ENCODE measurements at regions not wholly inside any gene's neighbourhood (a gene's known extent, or its start where the extent isn't known, plus 50 kb on each side); places are given as distances from the start of the nearest gene placed in this dataset.

DNA sequence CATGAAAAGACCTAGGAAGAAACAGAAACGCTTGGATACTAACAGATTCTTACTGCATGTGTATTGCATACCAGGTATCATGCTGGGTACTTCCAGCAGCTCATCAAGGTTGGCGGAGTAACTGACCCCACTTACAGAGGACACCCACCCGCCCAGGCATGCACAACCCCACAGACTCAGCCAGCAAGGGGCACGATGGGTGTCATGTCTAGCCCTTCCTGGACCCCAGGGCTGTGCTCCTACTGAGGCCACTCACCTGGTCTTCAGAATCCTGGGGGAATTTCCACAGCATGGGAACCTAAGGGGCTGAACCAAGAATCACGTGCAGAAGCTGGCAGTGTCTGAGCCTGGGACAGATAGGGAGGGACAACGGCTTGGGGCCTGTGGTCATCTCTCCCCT, 134.1 kb upstream of the ZNF32 start:
- TF ChIP-seq PPARA (CRISPR knock-in tag; IDR thresholded peaks at IDR 0.05; ENCODE audit: borderline replicate concordance) (no peak), SNAI2 (CRISPR knock-in tag; IDR thresholded peaks at IDR 0.05) (no peak), ARNTL (CRISPR knock-in tag; IDR thresholded peaks at IDR 0.05; ENCODE audit: borderline replicate concordance, low read depth) (no peak), ZFP3 (CRISPR knock-in tag; IDR thresholded peaks at IDR 0.05) (no peak), BACH2 (CRISPR knock-in tag; IDR thresholded peaks at IDR 0.05; ENCODE audit: borderline replicate concordance) (no peak), TCF4 (CRISPR knock-in tag; IDR thresholded peaks at IDR 0.05; ENCODE audit: borderline replicate concordance) (no peak), OSR1 (CRISPR knock-in tag; IDR thresholded peaks at IDR 0.05) (no peak), RARB (CRISPR knock-in tag; IDR thresholded peaks at IDR 0.05) (no peak)
- TF ChIP-seq, protein P1, sequence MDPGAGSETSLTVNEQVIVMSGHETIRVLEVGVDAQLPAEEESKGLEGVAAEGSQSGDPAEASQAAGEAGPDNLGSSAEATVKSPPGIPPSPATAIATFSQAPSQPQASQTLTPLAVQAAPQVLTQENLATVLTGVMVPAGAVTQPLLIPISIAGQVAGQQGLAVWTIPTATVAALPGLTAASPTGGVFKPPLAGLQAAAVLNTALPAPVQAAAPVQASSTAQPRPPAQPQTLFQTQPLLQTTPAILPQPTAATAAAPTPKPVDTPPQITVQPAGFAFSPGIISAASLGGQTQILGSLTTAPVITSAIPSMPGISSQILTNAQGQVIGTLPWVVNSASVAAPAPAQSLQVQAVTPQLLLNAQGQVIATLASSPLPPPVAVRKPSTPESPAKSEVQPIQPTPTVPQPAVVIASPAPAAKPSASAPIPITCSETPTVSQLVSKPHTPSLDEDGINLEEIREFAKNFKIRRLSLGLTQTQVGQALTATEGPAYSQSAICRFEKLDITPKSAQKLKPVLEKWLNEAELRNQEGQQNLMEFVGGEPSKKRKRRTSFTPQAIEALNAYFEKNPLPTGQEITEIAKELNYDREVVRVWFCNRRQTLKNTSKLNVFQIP (CRISPR knock-in tag; IDR thresholded peaks at IDR 0.05; ENCODE audit: borderline replicate concordance, low read depth), result no peak
- TF ChIP-seq, protein P2, sequence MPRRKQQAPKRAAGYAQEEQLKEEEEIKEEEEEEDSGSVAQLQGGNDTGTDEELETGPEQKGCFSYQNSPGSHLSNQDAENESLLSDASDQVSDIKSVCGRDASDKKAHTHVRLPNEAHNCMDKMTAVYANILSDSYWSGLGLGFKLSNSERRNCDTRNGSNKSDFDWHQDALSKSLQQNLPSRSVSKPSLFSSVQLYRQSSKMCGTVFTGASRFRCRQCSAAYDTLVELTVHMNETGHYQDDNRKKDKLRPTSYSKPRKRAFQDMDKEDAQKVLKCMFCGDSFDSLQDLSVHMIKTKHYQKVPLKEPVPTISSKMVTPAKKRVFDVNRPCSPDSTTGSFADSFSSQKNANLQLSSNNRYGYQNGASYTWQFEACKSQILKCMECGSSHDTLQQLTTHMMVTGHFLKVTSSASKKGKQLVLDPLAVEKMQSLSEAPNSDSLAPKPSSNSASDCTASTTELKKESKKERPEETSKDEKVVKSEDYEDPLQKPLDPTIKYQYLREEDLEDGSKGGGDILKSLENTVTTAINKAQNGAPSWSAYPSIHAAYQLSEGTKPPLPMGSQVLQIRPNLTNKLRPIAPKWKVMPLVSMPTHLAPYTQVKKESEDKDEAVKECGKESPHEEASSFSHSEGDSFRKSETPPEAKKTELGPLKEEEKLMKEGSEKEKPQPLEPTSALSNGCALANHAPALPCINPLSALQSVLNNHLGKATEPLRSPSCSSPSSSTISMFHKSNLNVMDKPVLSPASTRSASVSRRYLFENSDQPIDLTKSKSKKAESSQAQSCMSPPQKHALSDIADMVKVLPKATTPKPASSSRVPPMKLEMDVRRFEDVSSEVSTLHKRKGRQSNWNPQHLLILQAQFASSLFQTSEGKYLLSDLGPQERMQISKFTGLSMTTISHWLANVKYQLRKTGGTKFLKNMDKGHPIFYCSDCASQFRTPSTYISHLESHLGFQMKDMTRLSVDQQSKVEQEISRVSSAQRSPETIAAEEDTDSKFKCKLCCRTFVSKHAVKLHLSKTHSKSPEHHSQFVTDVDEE (CRISPR knock-in tag; IDR thresholded peaks at IDR 0.05), result no peak
- TF ChIP-seq, protein P3, sequence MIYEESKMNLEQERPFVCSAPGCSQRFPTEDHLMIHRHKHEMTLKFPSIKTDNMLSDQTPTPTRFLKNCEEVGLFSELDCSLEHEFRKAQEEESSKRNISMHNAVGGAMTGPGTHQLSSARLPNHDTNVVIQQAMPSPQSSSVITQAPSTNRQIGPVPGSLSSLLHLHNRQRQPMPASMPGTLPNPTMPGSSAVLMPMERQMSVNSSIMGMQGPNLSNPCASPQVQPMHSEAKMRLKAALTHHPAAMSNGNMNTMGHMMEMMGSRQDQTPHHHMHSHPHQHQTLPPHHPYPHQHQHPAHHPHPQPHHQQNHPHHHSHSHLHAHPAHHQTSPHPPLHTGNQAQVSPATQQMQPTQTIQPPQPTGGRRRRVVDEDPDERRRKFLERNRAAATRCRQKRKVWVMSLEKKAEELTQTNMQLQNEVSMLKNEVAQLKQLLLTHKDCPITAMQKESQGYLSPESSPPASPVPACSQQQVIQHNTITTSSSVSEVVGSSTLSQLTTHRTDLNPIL (CRISPR knock-in tag; IDR thresholded peaks at IDR 0.05; ENCODE audit: low read depth), result no peak
- TF ChIP-seq, protein P4, sequence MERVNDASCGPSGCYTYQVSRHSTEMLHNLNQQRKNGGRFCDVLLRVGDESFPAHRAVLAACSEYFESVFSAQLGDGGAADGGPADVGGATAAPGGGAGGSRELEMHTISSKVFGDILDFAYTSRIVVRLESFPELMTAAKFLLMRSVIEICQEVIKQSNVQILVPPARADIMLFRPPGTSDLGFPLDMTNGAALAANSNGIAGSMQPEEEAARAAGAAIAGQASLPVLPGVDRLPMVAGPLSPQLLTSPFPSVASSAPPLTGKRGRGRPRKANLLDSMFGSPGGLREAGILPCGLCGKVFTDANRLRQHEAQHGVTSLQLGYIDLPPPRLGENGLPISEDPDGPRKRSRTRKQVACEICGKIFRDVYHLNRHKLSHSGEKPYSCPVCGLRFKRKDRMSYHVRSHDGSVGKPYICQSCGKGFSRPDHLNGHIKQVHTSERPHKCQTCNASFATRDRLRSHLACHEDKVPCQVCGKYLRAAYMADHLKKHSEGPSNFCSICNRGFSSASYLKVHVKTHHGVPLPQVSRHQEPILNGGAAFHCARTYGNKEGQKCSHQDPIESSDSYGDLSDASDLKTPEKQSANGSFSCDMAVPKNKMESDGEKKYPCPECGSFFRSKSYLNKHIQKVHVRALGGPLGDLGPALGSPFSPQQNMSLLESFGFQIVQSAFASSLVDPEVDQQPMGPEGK (CRISPR knock-in tag; IDR thresholded peaks at IDR 0.05; ENCODE audit: borderline replicate concordance), result no peak

Data from SK-N-SH treated with all-trans-retinoic acid at 6 μM for 48 hours (cell line).